HCT116 (cell line): ENCODE measurements at regions not wholly inside any gene's neighbourhood (a gene's known extent, or its start where the extent isn't known, plus 50 kb on each side); places are given as distances from the start of the nearest gene placed in this dataset.

Experiments used
- ATAC-seq: fragments of 200-7000 bp; cut with Tn5 transposase; 2 replicates; pipeline ENCODE4 v1.9.1; 2020; ENCODE audit warnings: mild to moderate bottlenecking, moderate library complexity
- BruUV-seq: library from RNA; stranded (reverse); fragments of 400-500 nt; replicated peaks from 2 replicates; lab custom pipeline; 2021; lab: Mats Ljungman, UMichigan
- CTCF ChIA-PET: fragments of 300-600 bp; sonication (Branson Sonifier 250); formaldehyde crosslinking; loops from one replicate; lab custom pipeline; 2021; ENCODE audit warnings: antibody characterized with exemption; lab: Charles Lee
- POLR2A ChIA-PET: fragments of 300-600, 350-600 bp; sonication (Branson Sonifier 250); formaldehyde crosslinking; loops from one replicate; lab custom pipeline; 2021; ENCODE audit warnings: antibody characterized with exemption; lab: Charles Lee
- RAD21 ChIA-PET, 2 experiments: fragments of 300-600 bp; sonication (Branson Sonifier 250); formaldehyde crosslinking; loops; one replicate each; lab custom pipeline; 2023; ENCODE audit warnings: low total read pairs in 2 of 2; ENCODE audit not compliant: uncharacterized antibody in 2 of 2, unreplicated experiment in 2 of 2, low non-redundant PET in 1 of 2; lab: Charles Lee
- DNase-seq: peaks from one replicate; pipeline ENCODE4 v3.0.0-alpha.2; 2010; ENCODE audit warnings: low read depth, low spot score
- H2AFZ ChIP-seq: fragments of 200-600 bp; shearing (Covaris generic), sonication (generic); 2 replicates; pipeline ENCODE4 v1.6.1; 2017; ENCODE audit warnings: low read depth, mixed run types, mixed read lengths, antibody characterized with exemption, low read length; ENCODE audit not compliant: poor library complexity, severe bottlenecking
- H3K27ac ChIP-seq: 2 replicates; pipeline ENCODE4 v1.5.1; 2012; ENCODE audit warnings: low read depth, low read length
- H3K27me3 ChIP-seq: fragments of 200-600 bp; sonication (generic); 2 replicates; pipeline ENCODE4 v1.6.1; 2016; ENCODE audit warnings: mixed run types, low read length, mixed read lengths; ENCODE audit not compliant: insufficient read depth
- H3K36me3 ChIP-seq, 2 experiments: fragments of 200-500 bp in 1 of 2; fragments of 200-600 bp in 1 of 2; sonication (Bioruptor generic) in 1 of 2; sonication (generic) in 1 of 2; 2 replicates each; pipeline versions ENCODE4 v1.5.1 to v1.6.1; 2014 to 2016; ENCODE audit warnings: low read length in 2 of 2, inconsistent platforms in 1 of 2, mixed read lengths in 1 of 2, mixed run types in 1 of 2; ENCODE audit not compliant: insufficient read depth in 2 of 2, control insufficient read depth in 1 of 2
- H3K4me1 ChIP-seq, 2 experiments: fragments of 200-600 bp in 1 of 2; sonication (generic) in 1 of 2; 2 replicates each; pipeline versions ENCODE4 v1.5.1 to v1.6.1; 2012 to 2017; ENCODE audit warnings: low read length in 2 of 2, inconsistent platforms in 1 of 2, mild to moderate bottlenecking in 1 of 2, mixed read lengths in 1 of 2, mixed run types in 1 of 2, moderate library complexity in 1 of 2; ENCODE audit not compliant: insufficient read depth in 2 of 2, control insufficient read depth in 1 of 2
- H3K4me2 ChIP-seq: fragments of 200-600 bp; sonication (generic); 2 replicates; pipeline ENCODE4 v1.6.1; 2017; ENCODE audit warnings: mixed run types, low read length, mixed read lengths
- H3K4me3 ChIP-seq, 2 experiments: fragments of 200-600 bp in 1 of 2; sonication (generic) in 1 of 2; replicated peaks in 1 of 2; 2 replicates each; pipeline ENCODE4 v1.5.1; 2011 to 2016; ENCODE audit warnings: low read length in 2 of 2, control low read depth in 1 of 2, low read depth in 1 of 2, mild to moderate bottlenecking in 1 of 2, mixed read lengths in 1 of 2, mixed run types in 1 of 2
- H3K79me2 ChIP-seq: fragments of 200-600 bp; sonication (generic); 2 replicates; pipeline ENCODE4 v1.6.1; 2017; ENCODE audit warnings: mild to moderate bottlenecking, mixed run types, low read length, moderate library complexity, mixed read lengths; ENCODE audit not compliant: insufficient read depth
- H3K9ac ChIP-seq: fragments of 200-600 bp; sonication (generic); 2 replicates; pipeline ENCODE4 v1.6.1; 2016; ENCODE audit warnings: low read length, mixed read lengths
- H3K9me2 ChIP-seq: fragments of 200-600 bp; sonication (generic), shearing (Covaris generic); 2 replicates; pipeline ENCODE4 v1.6.1; 2017; ENCODE audit warnings: mixed run types, mild to moderate bottlenecking, moderate library complexity; ENCODE audit not compliant: insufficient read depth
- H3K9me3 ChIP-seq, 2 experiments: fragments of 200-500 bp in 1 of 2; fragments of 200-600 bp in 1 of 2; sonication (Bioruptor generic) in 1 of 2; sonication (generic) in 1 of 2; 2 replicates each; pipeline ENCODE4 v1.6.1; 2014 to 2017; ENCODE audit warnings: low read length in 2 of 2, mixed read lengths in 2 of 2, inconsistent platforms in 1 of 2, low read depth in 1 of 2, mild to moderate bottlenecking in 1 of 2, mixed run types in 1 of 2, moderate library complexity in 1 of 2; ENCODE audit not compliant: control insufficient read depth in 1 of 2, insufficient read depth in 1 of 2
- H4K20me1 ChIP-seq: fragments of 200-600 bp; sonication (generic), shearing (Covaris generic); 2 replicates; pipeline ENCODE4 v1.6.1; 2017; ENCODE audit warnings: mixed run types, mild to moderate bottlenecking, moderate library complexity; ENCODE audit not compliant: insufficient read depth
- CEBPB ChIP-seq: IDR thresholded peaks from 2 replicates; pipeline ENCODE4 v1.6.1; 2012; ENCODE audit warnings: low read depth
- EGR1 ChIP-seq: IDR thresholded peaks from 2 replicates; pipeline ENCODE4 v1.6.1; 2012; ENCODE audit warnings: low read depth
- ELF1 ChIP-seq: IDR thresholded peaks from 2 replicates; pipeline ENCODE4 v1.6.1; 2012; ENCODE audit warnings: low read depth, borderline replicate concordance
- EZH2 ChIP-seq: fragments of 200-600 bp; sonication (generic); IDR thresholded peaks from 2 replicates; pipeline ENCODE4 v1.6.1; 2017; ENCODE audit warnings: antibody characterized with exemption, mixed run types
- EZH2phosphoT487 ChIP-seq: fragments of 200-600 bp; IDR thresholded peaks from 2 replicates; pipeline ENCODE4 v1.6.1; 2018; ENCODE audit warnings: antibody characterized with exemption, borderline replicate concordance
- FOSL1 ChIP-seq: IDR thresholded peaks from 2 replicates; pipeline ENCODE4 v1.6.1; 2012; ENCODE audit warnings: low read depth
- JUND ChIP-seq: IDR thresholded peaks from 2 replicates; pipeline ENCODE4 v1.6.1; 2012
- POLR2A ChIP-seq: IDR thresholded peaks from 2 replicates; pipeline ENCODE4 v1.7.0; 2011; ENCODE audit warnings: borderline replicate concordance; ENCODE audit not compliant: insufficient read depth, insufficient read length; ENCODE audit errors: extremely low read depth
- RAD21 ChIP-seq: IDR thresholded peaks from 2 replicates; pipeline ENCODE4 v1.6.1; 2012; ENCODE audit warnings: low read depth, mild to moderate bottlenecking
- SIN3A ChIP-seq: IDR thresholded peaks from 2 replicates; pipeline ENCODE4 v1.6.1; 2012; ENCODE audit warnings: low read depth
- SRF ChIP-seq: IDR thresholded peaks from 2 replicates; pipeline ENCODE4 v1.6.1; 2012; ENCODE audit warnings: low read depth
- TCF7L2 ChIP-seq: IDR thresholded peaks from 2 replicates; pipeline ENCODE4 v1.7.0; 2011; ENCODE audit warnings: borderline replicate concordance, inconsistent platforms; ENCODE audit not compliant: insufficient read depth, insufficient read length; ENCODE audit errors: extremely low read depth
- ZFX ChIP-seq: fragments of 450-650 bp; IDR thresholded peaks from 2 replicates; pipeline ENCODE4 v1.6.1; 2017
- ZNF274 ChIP-seq: fragments of 200-500 bp; sonication (Bioruptor generic); IDR thresholded peaks from 2 replicates; pipeline ENCODE4 v1.6.1; 2014; ENCODE audit warnings: mild to moderate bottlenecking, low read depth, low read length, inconsistent platforms
- intact Hi-C: fragments of 100-400 bp; cut with micrococcal nuclease; formaldehyde crosslinking; loops from 2 replicates; pipeline ENCODE4 v1.10.0; 2022
- TF ChIP-seq, protein P1 (sequence below), 3 experiments: fragments of 200-600 bp in 1 of 3; sonication (generic) in 1 of 3; IDR thresholded peaks in 2 of 3; conservative IDR thresholded peaks in 1 of 3; 2 replicates each; pipeline ENCODE4 v1.5.1; 2012 to 2017; ENCODE audit warnings: low read depth in 2 of 3, low read length in 2 of 3, antibody characterized with exemption in 1 of 3, borderline replicate concordance in 1 of 3, control low read depth in 1 of 3, mild to moderate bottlenecking in 1 of 3, mixed read lengths in 1 of 3, mixed run types in 1 of 3, moderate library complexity in 1 of 3; ENCODE audit not compliant: insufficient read depth in 1 of 3
- TF ChIP-seq, protein P2 (sequence below): IDR thresholded peaks from 2 replicates; pipeline ENCODE4 v1.6.1; 2011; ENCODE audit warnings: mild to moderate bottlenecking, low read length, moderate library complexity; ENCODE audit not compliant: insufficient replicate concordance; ENCODE audit errors: extremely low read depth

DNA sequence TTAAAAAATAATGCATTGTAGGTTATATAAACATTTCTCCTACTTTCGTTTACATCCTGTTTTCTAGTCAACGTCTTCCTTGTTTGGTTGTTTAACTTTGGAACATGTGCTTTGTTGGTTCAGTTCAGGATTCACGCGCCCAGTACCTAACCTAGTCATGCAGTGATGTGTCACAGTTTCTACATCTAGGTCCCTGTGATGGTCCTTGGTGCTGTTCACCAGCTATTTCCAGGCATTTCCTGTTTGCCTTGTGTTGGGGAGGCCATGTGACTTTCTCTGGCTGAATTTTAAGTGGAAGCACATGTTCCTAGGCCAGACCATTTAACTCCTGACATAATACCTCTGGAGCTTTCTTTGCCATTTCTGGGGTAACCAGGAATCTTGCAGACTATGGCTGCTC, 292.3 kb downstream of the SMARCA2 start:
- RAD21 ChIA-PET, result no interaction called here
- ATAC-seq, result no peak
- no TSS peak for BruUV-seq

DNA sequence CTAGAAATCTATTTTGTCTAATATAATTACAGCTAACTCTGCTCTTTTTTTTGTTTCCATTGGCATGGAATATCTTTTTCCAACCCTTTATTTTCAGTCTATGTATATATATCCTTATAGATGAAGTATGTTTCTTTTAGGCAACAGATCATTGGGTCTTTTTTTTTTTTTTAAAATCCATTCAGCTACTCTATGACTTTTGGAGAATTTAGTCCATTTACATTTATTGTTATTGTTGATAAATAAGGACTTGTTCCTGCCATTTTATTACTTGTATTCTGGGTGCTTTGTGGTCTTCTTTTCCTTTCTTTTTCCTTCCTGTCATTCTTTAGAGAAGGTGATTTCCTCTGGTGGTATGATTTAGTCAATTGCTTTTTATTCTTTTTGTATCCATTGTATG, 296.8 kb downstream of the SMARCA2 start:
- CTCF ChIA-PET, result no interaction called here
- no peak overlapping the region for H3K9ac ChIP-seq
- no peak for TF ChIP-seq ZNF274
- no peak for TF ChIP-seq TCF7L2
- TF ChIP-seq POLR2A, result no peak
- TF ChIP-seq, protein P1, sequence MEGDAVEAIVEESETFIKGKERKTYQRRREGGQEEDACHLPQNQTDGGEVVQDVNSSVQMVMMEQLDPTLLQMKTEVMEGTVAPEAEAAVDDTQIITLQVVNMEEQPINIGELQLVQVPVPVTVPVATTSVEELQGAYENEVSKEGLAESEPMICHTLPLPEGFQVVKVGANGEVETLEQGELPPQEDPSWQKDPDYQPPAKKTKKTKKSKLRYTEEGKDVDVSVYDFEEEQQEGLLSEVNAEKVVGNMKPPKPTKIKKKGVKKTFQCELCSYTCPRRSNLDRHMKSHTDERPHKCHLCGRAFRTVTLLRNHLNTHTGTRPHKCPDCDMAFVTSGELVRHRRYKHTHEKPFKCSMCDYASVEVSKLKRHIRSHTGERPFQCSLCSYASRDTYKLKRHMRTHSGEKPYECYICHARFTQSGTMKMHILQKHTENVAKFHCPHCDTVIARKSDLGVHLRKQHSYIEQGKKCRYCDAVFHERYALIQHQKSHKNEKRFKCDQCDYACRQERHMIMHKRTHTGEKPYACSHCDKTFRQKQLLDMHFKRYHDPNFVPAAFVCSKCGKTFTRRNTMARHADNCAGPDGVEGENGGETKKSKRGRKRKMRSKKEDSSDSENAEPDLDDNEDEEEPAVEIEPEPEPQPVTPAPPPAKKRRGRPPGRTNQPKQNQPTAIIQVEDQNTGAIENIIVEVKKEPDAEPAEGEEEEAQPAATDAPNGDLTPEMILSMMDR (IDR thresholded peaks at IDR 0.05 in 2 of 3, conservative IDR thresholded peaks at IDR 0.05 in 1 of 3; ENCODE audit: borderline replicate concordance in 1 of 3, insufficient read depth in 1 of 3, low read depth in 2 of 3, low read length in 2 of 3), result no peak
- no peak for TF ChIP-seq EZH2phosphoT487
- TF ChIP-seq SIN3A, result no peak
- no peak for TF ChIP-seq SRF
- TF ChIP-seq FOSL1, result no peak
- no peak for TF ChIP-seq JUND
- TF ChIP-seq RAD21, result no peak
- H3K4me2 ChIP-seq, result no peak overlapping the region
- H2AFZ ChIP-seq, result no peak overlapping the region
- POLR2A ChIA-PET, result no interaction called here
- H4K20me1 ChIP-seq, result no peaks in the 10 kb centered on the region
- H3K9me2 ChIP-seq, result no peaks in the 10 kb centered on the region
- H3K27me3 ChIP-seq, result no peaks in the 10 kb centered on the region
- no peaks in the 10 kb centered on the region for H3K4me1 ChIP-seq
- H3K36me3 ChIP-seq, result no peaks in the 10 kb centered on the region
- DNase-seq (no peak), ATAC-seq (no peak)
- peaks cover 6% of the 10 kb centered on the region in 2 experiments; a peak in 2 of 4 replicates for H3K9me3 ChIP-seq
- RAD21 ChIA-PET, result no interaction called here
- no peak overlapping the region for H3K4me3 ChIP-seq
- intact Hi-C loops, result no loop called here
- no peak overlapping the region for H3K27ac ChIP-seq
- H3K79me2 ChIP-seq, result no peaks in the 10 kb centered on the region
- no TSS peak for BruUV-seq

More for the DNA sequence above, 292.3 kb downstream of the SMARCA2 start:
- Histone ChIP-seq H3K36me3 (no peaks in the 10 kb centered on the region), H4K20me1 (no peaks in the 10 kb centered on the region), H3K4me1 (no peaks in the 10 kb centered on the region), H3K27me3 (no peaks in the 10 kb centered on the region), H3K9ac (no peak overlapping the region), H3K4me3 (no peak overlapping the region), H2AFZ (no peak overlapping the region), H3K4me2 (no peak overlapping the region), H3K27ac (no peak overlapping the region), H3K9me3 (peaks cover 6% of the 10 kb centered on the region in 2 experiments; a peak in 2 of 4 replicates), H3K9me2 (no peaks in the 10 kb centered on the region), H3K79me2 (no peaks in the 10 kb centered on the region)
- intact Hi-C loops, result no loop called here
- ChIA-PET POLR2A (no interaction called here), CTCF (no interaction called here)
- no peak for DNase-seq
- no peak for TF ChIP-seq SIN3A
- TF ChIP-seq ELF1, result no peak
- no peak for TF ChIP-seq CEBPB
- no peak for TF ChIP-seq EGR1
- no peak for TF ChIP-seq ZFX
- TF ChIP-seq TCF7L2, result no peak
- no peak for TF ChIP-seq EZH2
- TF ChIP-seq, protein P2, sequence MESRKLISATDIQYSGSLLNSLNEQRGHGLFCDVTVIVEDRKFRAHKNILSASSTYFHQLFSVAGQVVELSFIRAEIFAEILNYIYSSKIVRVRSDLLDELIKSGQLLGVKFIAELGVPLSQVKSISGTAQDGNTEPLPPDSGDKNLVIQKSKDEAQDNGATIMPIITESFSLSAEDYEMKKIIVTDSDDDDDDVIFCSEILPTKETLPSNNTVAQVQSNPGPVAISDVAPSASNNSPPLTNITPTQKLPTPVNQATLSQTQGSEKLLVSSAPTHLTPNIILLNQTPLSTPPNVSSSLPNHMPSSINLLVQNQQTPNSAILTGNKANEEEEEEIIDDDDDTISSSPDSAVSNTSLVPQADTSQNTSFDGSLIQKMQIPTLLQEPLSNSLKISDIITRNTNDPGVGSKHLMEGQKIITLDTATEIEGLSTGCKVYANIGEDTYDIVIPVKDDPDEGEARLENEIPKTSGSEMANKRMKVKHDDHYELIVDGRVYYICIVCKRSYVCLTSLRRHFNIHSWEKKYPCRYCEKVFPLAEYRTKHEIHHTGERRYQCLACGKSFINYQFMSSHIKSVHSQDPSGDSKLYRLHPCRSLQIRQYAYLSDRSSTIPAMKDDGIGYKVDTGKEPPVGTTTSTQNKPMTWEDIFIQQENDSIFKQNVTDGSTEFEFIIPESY, result no peak
- no peak for TF ChIP-seq POLR2A
- no peak for TF ChIP-seq SRF
